Erythroblast (primary cell): ENCODE measurements at regions not wholly inside any gene's neighbourhood (a gene's known extent, or its start where the extent isn't known, plus 50 kb on each side); places are given as distances from the start of the nearest gene placed in this dataset.

ENCODE experiments used
- GATA1 ChIP-seq: IDR thresholded peaks from 2 replicates; pipeline ENCODE4 v1.6.1; 2011; ENCODE audit warnings: low read depth, mild to moderate bottlenecking, control low read depth, low read length, moderate library complexity
- POLR2A ChIP-seq: IDR thresholded peaks from 2 replicates; pipeline ENCODE4 v1.6.1; 2011; ENCODE audit warnings: mild to moderate bottlenecking, low read length

- TF ChIP-seq POLR2A: no peak
- TF ChIP-seq GATA1: no peak
Measured at GRCh38 chr18:44602380-44602779, 78.3 kb upstream of the SETBP1 start.
